ENCODE measurements at regions not wholly inside any gene's neighbourhood (a gene's known extent, or its start where the extent isn't known, plus 50 kb on each side); places are given as distances from the start of the nearest gene placed in this dataset.

GRCh38 chr20:40427026-40427425 lies 262.0 kb downstream of the MAFB start:
- TF ChIP-seq CTCF (IDR thresholded peaks at IDR 0.05) = no peak
- no peak for DNase-seq
- no peak overlapping the region for H3K27ac Mint-ChIP-seq
- no peak for ATAC-seq
- H3K36me3 Mint-ChIP-seq (ENCODE audit: low read depth) = no peaks in the 10 kb centered on the region
- no peaks in the 10 kb centered on the region for H3K4me1 Mint-ChIP-seq (ENCODE audit: low read depth)
- ChIA-PET CTCF (no interaction called here), POLR2A (no interaction called here)
- no peaks in the 10 kb centered on the region for H3K9me3 Mint-ChIP-seq
- peaks cover 2% of the 10 kb centered on the region for H3K27me3 Mint-ChIP-seq
- no peak overlapping the region for H3K4me3 Mint-ChIP-seq
- intact Hi-C loops (cut with micrococcal nuclease) = no loop called here

GRCh38 chr20:40424695-40425094 lies 264.3 kb downstream of the MAFB start:
- Mint-ChIP-seq H3K4me3 (no peak overlapping the region), H3K9me3 (no peaks in the 10 kb centered on the region), H3K27me3 (peaks cover 2% of the 10 kb centered on the region), H3K27ac (no peak overlapping the region), H3K4me1 (ENCODE audit: low read depth) (no peaks in the 10 kb centered on the region), H3K36me3 (ENCODE audit: low read depth) (no peaks in the 10 kb centered on the region)
- ChIA-PET CTCF (no interaction called here), POLR2A (no interaction called here)
- intact Hi-C loops (cut with micrococcal nuclease) = no loop called here
- TF ChIP-seq CTCF (IDR thresholded peaks at IDR 0.05) = no peak
- no peak for DNase-seq
- ATAC-seq = no peak

GRCh38 chr20:40422656-40423055 lies 266.4 kb downstream of the MAFB start:
- intact Hi-C loops (cut with micrococcal nuclease) = no loop called here
- ATAC-seq (no peak), DNase-seq (no peak)
- H3K27ac Mint-ChIP-seq = no peak overlapping the region
- H3K36me3 Mint-ChIP-seq (ENCODE audit: low read depth) = no peaks in the 10 kb centered on the region
- POLR2A ChIA-PET = no interaction called here
- no peaks in the 10 kb centered on the region for H3K9me3 Mint-ChIP-seq
- H3K4me1 Mint-ChIP-seq (ENCODE audit: low read depth) = no peaks in the 10 kb centered on the region
- CTCF ChIA-PET = no interaction called here
- no peaks in the 10 kb centered on the region for H3K27me3 Mint-ChIP-seq
- H3K4me3 Mint-ChIP-seq = no peak overlapping the region
- no peak for TF ChIP-seq CTCF (IDR thresholded peaks at IDR 0.05)

- Mint-ChIP-seq H3K4me3 (no peak overlapping the region), H3K27me3 (peaks cover 5% of the 10 kb centered on the region), H3K4me1 (ENCODE audit: low read depth) (no peaks in the 10 kb centered on the region), H3K27ac (no peak overlapping the region), H3K9me3 (peaks cover 5% of the 10 kb centered on the region), H3K36me3 (ENCODE audit: low read depth) (no peaks in the 10 kb centered on the region)
- intact Hi-C loops (cut with micrococcal nuclease) = no loop called here
- ChIA-PET POLR2A (no interaction called here), CTCF (no interaction called here)
- ATAC-seq = no peak
- no peak for DNase-seq
- TF ChIP-seq CTCF (IDR thresholded peaks at IDR 0.05) = no peak
These were observed 272.8 kb downstream of the MAFB start for GRCh38 chr20:40416274-40416673.

GRCh38 chr20:40414843-40415615 lies 274.0 kb downstream of the MAFB start:
- ATAC-seq (no peak), DNase-seq (no peak)
- Mint-ChIP-seq H3K36me3 (ENCODE audit: low read depth) (no peaks in the 10 kb centered on the region), H3K27ac (no peak overlapping the region), H3K9me3 (peaks cover 5% of the 10 kb centered on the region), H3K27me3 (peaks cover 5% of the 10 kb centered on the region), H3K4me1 (ENCODE audit: low read depth) (no peaks in the 10 kb centered on the region), H3K4me3 (no peak overlapping the region)
- intact Hi-C loops (cut with micrococcal nuclease) = no loop called here
- POLR2A ChIA-PET = interaction anchor here (0.6 kb wide), 1 partner anchor 38 kb away, joined by 3 read pairs; no protein-coding TSS in a partner anchor
- no peak for TF ChIP-seq CTCF (IDR thresholded peaks at IDR 0.05)
- CTCF ChIA-PET = no interaction called here

All from activated CD8-positive, alpha-beta T cell treated with anti-CD3 and anti-CD28 coated beads for 36 hours (primary cell).